Rectal smooth muscle tissue (tissue), 1 donor: ENCODE measurements at regions not wholly inside any gene's neighbourhood (a gene's known extent, or its start where the extent isn't known, plus 50 kb on each side); places are given as distances from the start of the nearest gene placed in this dataset.
"Not testable (repeated sequence)": the region's sequence is repeated elsewhere in the genome, so short reads cannot be mapped to it uniquely, and the experiment has no call there.

ENCODE experiments used
- H3K27ac ChIP-seq: one replicate; pipeline ENCODE4 v1.7.0; 2013; ENCODE audit warnings: low read depth, low read length, inconsistent platforms
- H3K27me3 ChIP-seq: one replicate; pipeline ENCODE4 v1.7.0; 2013; ENCODE audit warnings: low read length; ENCODE audit not compliant: control insufficient read depth, insufficient read depth
- H3K36me3 ChIP-seq: one replicate; pipeline ENCODE4 v1.7.0; 2013; ENCODE audit warnings: low read length; ENCODE audit not compliant: control insufficient read depth, insufficient read depth
- H3K4me1 ChIP-seq: one replicate; pipeline ENCODE4 v1.7.0; 2013; ENCODE audit warnings: low read length; ENCODE audit not compliant: control insufficient read depth, insufficient read depth
- H3K4me3 ChIP-seq: one replicate; pipeline ENCODE4 v1.7.0; 2013; ENCODE audit warnings: low read length
- H3K9ac ChIP-seq: one replicate; pipeline ENCODE4 v1.7.0; 2013; ENCODE audit warnings: low read length

GRCh38 chr14:31911160-31911559 lies 165.9 kb upstream of the ARHGAP5 start:
- Histone ChIP-seq H3K4me1 (no peaks in the 10 kb centered on the region), H3K9ac (no peak overlapping the region), H3K36me3 (no peaks in the 10 kb centered on the region), H3K27ac (no peak overlapping the region), H3K27me3 (no peaks in the 10 kb centered on the region), H3K4me3 (no peak overlapping the region)

GRCh38 chr14:31913370-31913769 lies 163.7 kb upstream of the ARHGAP5 start:
- no peaks in the 10 kb centered on the region for H3K36me3 ChIP-seq
- H3K4me1 ChIP-seq, result no peaks in the 10 kb centered on the region
- H3K9ac ChIP-seq, result no peak overlapping the region
- no peaks in the 10 kb centered on the region for H3K27me3 ChIP-seq
- H3K4me3 ChIP-seq, result no peak overlapping the region
- H3K27ac ChIP-seq, result no peak overlapping the region

GRCh38 chr14:31918289-31918688 lies 158.8 kb upstream of the ARHGAP5 start:
- H3K9ac ChIP-seq, H3K4me3 ChIP-seq, H3K4me1 ChIP-seq, H3K36me3 ChIP-seq, H3K27ac ChIP-seq, H3K27me3 ChIP-seq: not testable (repeated sequence)

- Histone ChIP-seq H3K27me3 (no peaks in the 10 kb centered on the region), H3K27ac (no peak overlapping the region)
Observed at GRCh38 chr14:31920001-31920400, 157.1 kb upstream of the ARHGAP5 start.

GRCh38 chr14:31920989-31921650 lies 156.0 kb upstream of the ARHGAP5 start:
- Histone ChIP-seq H3K9ac (no peak overlapping the region), H3K27me3 (no peaks in the 10 kb centered on the region), H3K4me3 (no peak overlapping the region), H3K4me1 (no peaks in the 10 kb centered on the region), H3K27ac (no peak overlapping the region), H3K36me3 (no peaks in the 10 kb centered on the region)

More at GRCh38 chr14:31920001-31920400, 157.1 kb upstream of the ARHGAP5 start:
- Histone ChIP-seq H3K9ac (no peak overlapping the region), H3K4me3 (no peak overlapping the region), H3K36me3 (no peaks in the 10 kb centered on the region), H3K4me1 (no peaks in the 10 kb centered on the region)

- H3K4me1 ChIP-seq, result peaks cover under 1% of the 10 kb centered on the region
- no peaks in the 10 kb centered on the region for H3K27me3 ChIP-seq
- H3K9ac ChIP-seq, result no peak overlapping the region
- no peaks in the 10 kb centered on the region for H3K36me3 ChIP-seq
- no peak overlapping the region for H3K4me3 ChIP-seq
- H3K27ac ChIP-seq, result no peak overlapping the region
Observed at GRCh38 chr14:31921721-31922120, 155.4 kb upstream of the ARHGAP5 start.

- Histone ChIP-seq H3K4me1 (peaks cover 13% of the 10 kb centered on the region), H3K9ac (no peak overlapping the region), H3K27ac (no peak overlapping the region), H3K36me3 (no peaks in the 10 kb centered on the region), H3K27me3 (no peaks in the 10 kb centered on the region), H3K4me3 (no peak overlapping the region)
Observed at GRCh38 chr14:31926123-31926522, 151.0 kb upstream of the ARHGAP5 start.

- no peak overlapping the region for H3K4me3 ChIP-seq
- no peaks in the 10 kb centered on the region for H3K36me3 ChIP-seq
- H3K27ac ChIP-seq, result peak overlapping the region; percentile 24
Observed at GRCh38 chr14:31926652-31927347, 150.3 kb upstream of the ARHGAP5 start.

GRCh38 chr14:31927348-31927832 lies 149.7 kb upstream of the ARHGAP5 start:
- Histone ChIP-seq H3K9ac (no peak overlapping the region), H3K4me1 (peaks cover 13% of the 10 kb centered on the region), H3K27ac (peak overlapping the region; percentile 24), H3K4me3 (no peak overlapping the region), H3K27me3 (no peaks in the 10 kb centered on the region), H3K36me3 (no peaks in the 10 kb centered on the region)

More at GRCh38 chr14:31926652-31927347, 150.3 kb upstream of the ARHGAP5 start:
- Histone ChIP-seq H3K27me3 (no peaks in the 10 kb centered on the region), H3K4me1 (peaks cover 13% of the 10 kb centered on the region), H3K9ac (no peak overlapping the region)

- no peak overlapping the region for H3K4me3 ChIP-seq
- no peak overlapping the region for H3K27ac ChIP-seq
- H3K36me3 ChIP-seq, result no peaks in the 10 kb centered on the region
- H3K27me3 ChIP-seq, result no peaks in the 10 kb centered on the region
- H3K9ac ChIP-seq, result no peak overlapping the region
- peaks cover 13% of the 10 kb centered on the region for H3K4me1 ChIP-seq
Observed at GRCh38 chr14:31930070-31930469, 147.0 kb upstream of the ARHGAP5 start.

GRCh38 chr14:31930493-31931240 lies 146.4 kb upstream of the ARHGAP5 start:
- Histone ChIP-seq H3K36me3 (no peaks in the 10 kb centered on the region), H3K9ac (no peak overlapping the region), H3K27me3 (no peaks in the 10 kb centered on the region), H3K27ac (no peak overlapping the region), H3K4me3 (no peak overlapping the region), H3K4me1 (peaks cover 13% of the 10 kb centered on the region)

GRCh38 chr14:31932675-31933074 lies 144.4 kb upstream of the ARHGAP5 start:
- Histone ChIP-seq H3K27ac (no peak overlapping the region), H3K9ac (no peak overlapping the region), H3K36me3 (no peaks in the 10 kb centered on the region), H3K27me3 (no peaks in the 10 kb centered on the region), H3K4me1 (peaks cover 6% of the 10 kb centered on the region), H3K4me3 (no peak overlapping the region)
